Mesenchymal stem cell (in vitro differentiated cells and primary cell): ENCODE measurements at regions not wholly inside any gene's neighbourhood (a gene's known extent, or its start where the extent isn't known, plus 50 kb on each side); places are given as distances from the start of the nearest gene placed in this dataset.

ENCODE experiments used
- DNase-seq: peaks from one replicate; pipeline ENCODE4 v3.0.0-alpha.2; 2013
- H2AFZ ChIP-seq: one replicate; pipeline ENCODE4 v1.6.1; 2013; ENCODE audit warnings: low read depth, mild to moderate bottlenecking, control low read depth, inconsistent platforms, low read length, moderate library complexity
- H2AK5ac ChIP-seq: 2 replicates; pipeline ENCODE4 v1.6.1; 2013; ENCODE audit warnings: low read length, moderate library complexity, mild to moderate bottlenecking, inconsistent platforms; ENCODE audit not compliant: severe bottlenecking
- H2BK120ac ChIP-seq: one replicate; pipeline ENCODE4 v1.6.1; 2013; ENCODE audit warnings: low read depth, mild to moderate bottlenecking, inconsistent platforms, low read length, moderate library complexity
- H2BK12ac ChIP-seq, 2 experiments: one replicate each; pipeline ENCODE4 v1.6.1; 2013; ENCODE audit warnings: inconsistent platforms in 2 of 2, low read length in 2 of 2, mild to moderate bottlenecking in 2 of 2, moderate library complexity in 2 of 2, control low read depth in 1 of 2
- H2BK15ac ChIP-seq: one replicate; pipeline ENCODE4 v1.6.1; 2013; ENCODE audit warnings: mild to moderate bottlenecking, low read depth, inconsistent platforms; ENCODE audit not compliant: poor library complexity, severe bottlenecking
- H2BK5ac ChIP-seq: 2 replicates; pipeline ENCODE4 v1.6.1; 2013; ENCODE audit warnings: low read depth, mild to moderate bottlenecking, low read length, control low read depth, inconsistent platforms; ENCODE audit not compliant: poor library complexity, severe bottlenecking
- H3K14ac ChIP-seq, 2 experiments: one replicate each; pipeline ENCODE4 v1.6.1; 2013; ENCODE audit warnings: inconsistent platforms in 2 of 2, low read length in 2 of 2, control low read depth in 1 of 2, mild to moderate bottlenecking in 1 of 2, moderate library complexity in 1 of 2
- H3K18ac ChIP-seq, 2 experiments: one replicate each; pipeline ENCODE4 v1.6.1; 2013; ENCODE audit warnings: inconsistent platforms in 2 of 2, low read length in 2 of 2, control low read depth in 1 of 2, low read depth in 1 of 2, mild to moderate bottlenecking in 1 of 2
- H3K23ac ChIP-seq, 2 experiments: one replicate each; pipeline ENCODE4 v1.6.1; 2013; ENCODE audit warnings: inconsistent platforms in 2 of 2, low read length in 2 of 2, mild to moderate bottlenecking in 2 of 2, moderate library complexity in 2 of 2, control low read depth in 1 of 2
- H3K27ac ChIP-seq: 2 replicates; pipeline ENCODE4 v1.5.1; 2013; ENCODE audit warnings: mild to moderate bottlenecking, moderate library complexity, low read length, control low read depth, inconsistent platforms; ENCODE audit not compliant: poor library complexity, severe bottlenecking
- H3K27me3 ChIP-seq, 2 experiments: 2 replicates each; pipeline versions ENCODE4 v1.6.1 to v1.7.0; 2013; ENCODE audit warnings: low read length in 2 of 2, mild to moderate bottlenecking in 2 of 2, moderate library complexity in 2 of 2, control low read depth in 1 of 2, inconsistent platforms in 1 of 2; ENCODE audit not compliant: control insufficient read depth in 1 of 2, insufficient read depth in 1 of 2
- H3K36me3 ChIP-seq, 2 experiments: 2 replicates each; pipeline versions ENCODE4 v1.6.1 to v1.7.0; 2013; ENCODE audit warnings: low read length in 2 of 2, control low read depth in 1 of 2, inconsistent platforms in 1 of 2, low read depth in 1 of 2, mild to moderate bottlenecking in 1 of 2; ENCODE audit not compliant: insufficient read depth in 2 of 2, control insufficient read depth in 1 of 2
- H3K4ac ChIP-seq, 2 experiments: one replicate each; pipeline ENCODE4 v1.6.1; 2013; ENCODE audit warnings: inconsistent platforms in 2 of 2, low read length in 2 of 2, mild to moderate bottlenecking in 2 of 2, moderate library complexity in 2 of 2, control low read depth in 1 of 2, low read depth in 1 of 2
- H3K4me1 ChIP-seq: 2 replicates; pipeline ENCODE4 v1.6.1; 2013; ENCODE audit warnings: low read depth, low read length, control low read depth; ENCODE audit not compliant: control insufficient read depth, insufficient read depth
- H3K4me2 ChIP-seq: 2 replicates; pipeline ENCODE4 v1.6.1; 2013; ENCODE audit warnings: low read length, mild to moderate bottlenecking, inconsistent platforms; ENCODE audit not compliant: poor library complexity, severe bottlenecking
- H3K4me3 ChIP-seq, 2 experiments: 2 replicates each; pipeline versions ENCODE4 v1.5.1 to v1.7.0; 2013; ENCODE audit warnings: low read length in 2 of 2, mild to moderate bottlenecking in 2 of 2, control low read depth in 1 of 2, low read depth in 1 of 2; ENCODE audit not compliant: insufficient read depth in 1 of 2
- H3K79me1 ChIP-seq: replicated peaks from 2 replicates; pipeline ENCODE4 v1.6.1; 2013; ENCODE audit warnings: mild to moderate bottlenecking, control low read depth, low read length, inconsistent platforms; ENCODE audit not compliant: poor library complexity, severe bottlenecking
- H3K9ac ChIP-seq: 2 replicates; pipeline ENCODE4 v1.7.0; 2013; ENCODE audit warnings: mild to moderate bottlenecking, low read length, moderate library complexity
- H3K9me3 ChIP-seq: 2 replicates; pipeline ENCODE4 v1.7.0; 2013; ENCODE audit warnings: mild to moderate bottlenecking, low read length; ENCODE audit not compliant: control insufficient read depth
- H4K8ac ChIP-seq: one replicate; pipeline ENCODE4 v1.6.1; 2013; ENCODE audit warnings: inconsistent platforms, mild to moderate bottlenecking, low read length, moderate library complexity
- H4K91ac ChIP-seq: one replicate; pipeline ENCODE4 v1.6.1; 2013; ENCODE audit warnings: mild to moderate bottlenecking, low read length, inconsistent platforms
- WGBS: methylation state at CpG from one replicate; pipeline ENCODE4 v1.1.7; 2013; ENCODE audit warnings: mixed read lengths; 5-methylcytosine and 5-hydroxymethylcytosine counted together

- no peak overlapping the region for H3K9ac ChIP-seq
- H3K23ac ChIP-seq, result no peak overlapping the region
- H3K4me2 ChIP-seq, result no peak overlapping the region
- H3K18ac ChIP-seq, result no peak overlapping the region
- no peaks in the 10 kb centered on the region for H3K27me3 ChIP-seq
- H2BK12ac ChIP-seq, result no peak overlapping the region
- H4K8ac ChIP-seq, result no peak overlapping the region
- WGBS, result 83% methylated on average over 4 of the region's 4 CpGs
- no peak overlapping the region for H4K91ac ChIP-seq
- H3K36me3 ChIP-seq, result no peaks in the 10 kb centered on the region
- no peak for DNase-seq
- peaks cover 28% of the 10 kb centered on the region for H3K79me1 ChIP-seq
- no peak overlapping the region for H3K27ac ChIP-seq
- no peak overlapping the region for H2AFZ ChIP-seq
- no peak overlapping the region for H2BK5ac ChIP-seq
- H3K4ac ChIP-seq, result no peak overlapping the region
- H2BK15ac ChIP-seq, result no peak overlapping the region
- H3K9me3 ChIP-seq, result no peaks in the 10 kb centered on the region
- H3K14ac ChIP-seq, result no peak overlapping the region
- H2BK120ac ChIP-seq, result no peak overlapping the region
- H3K4me3 ChIP-seq, result no peak overlapping the region
- no peak overlapping the region for H2AK5ac ChIP-seq
- H3K4me1 ChIP-seq, result no peaks in the 10 kb centered on the region
Measured at GRCh38 chr19:27753622-27754021, 1459.3 kb downstream of the UQCRFS1 start.

DNA sequence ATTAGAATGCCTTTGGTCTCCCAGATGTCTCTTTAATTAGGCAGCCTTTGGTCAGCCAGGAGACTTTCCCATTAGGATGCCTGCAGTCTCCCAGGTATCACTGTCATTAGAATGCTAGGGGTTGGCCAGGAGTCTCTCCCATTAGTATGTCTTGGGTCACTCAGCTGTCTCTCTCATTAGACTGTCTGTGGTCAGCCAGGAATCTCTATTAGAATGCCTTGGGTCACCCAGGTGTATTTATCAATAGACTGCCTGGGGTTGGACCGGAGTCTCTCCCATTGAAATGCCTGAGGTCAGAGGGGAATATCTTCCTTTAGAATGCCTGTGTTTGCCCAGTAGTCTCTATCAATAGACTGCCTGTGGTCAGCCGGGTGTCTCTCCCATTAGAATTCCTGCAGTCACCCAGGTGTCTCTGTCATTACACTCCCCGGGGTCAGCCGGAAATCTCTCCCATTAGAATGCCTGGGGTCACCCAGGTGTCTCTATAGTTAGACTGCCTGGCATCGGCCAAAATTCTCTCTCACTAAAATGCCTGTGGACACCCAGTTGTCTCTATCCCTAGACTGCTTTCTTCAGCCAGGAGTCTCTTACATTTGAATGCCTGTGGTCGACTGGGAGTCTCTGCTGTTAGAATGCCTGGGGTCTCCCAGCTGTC, 1460.3 kb downstream of the UQCRFS1 start:
- Histone ChIP-seq H3K23ac (no peak overlapping the region), H2AFZ (no peak overlapping the region), H3K14ac (no peak overlapping the region), H3K4me2 (no peak overlapping the region), H3K9ac (no peak overlapping the region), H3K4ac (no peak overlapping the region), H3K79me1 (peaks cover 25% of the 10 kb centered on the region), H3K4me3 (no peak overlapping the region), H3K27me3 (no peaks in the 10 kb centered on the region), H2BK5ac (no peak overlapping the region), H3K36me3 (no peaks in the 10 kb centered on the region), H2BK120ac (no peak overlapping the region), H3K4me1 (no peaks in the 10 kb centered on the region), H3K9me3 (no peaks in the 10 kb centered on the region), H3K27ac (no peak overlapping the region), H2BK12ac (no peak overlapping the region), H4K91ac (no peak overlapping the region), H3K18ac (no peak overlapping the region), H2AK5ac (no peak overlapping the region), H2BK15ac (no peak overlapping the region), H4K8ac (no peak overlapping the region)
- no peak for DNase-seq
- 96% methylated on average over 6 of the region's 6 CpGs for WGBS

- WGBS, result 71% methylated on average over 4 of the region's 4 CpGs
- Histone ChIP-seq H2BK15ac (no peak overlapping the region), H3K36me3 (no peaks in the 10 kb centered on the region)
Measured at GRCh38 chr19:27751044-27751391, 1461.9 kb downstream of the UQCRFS1 start.

DNA sequence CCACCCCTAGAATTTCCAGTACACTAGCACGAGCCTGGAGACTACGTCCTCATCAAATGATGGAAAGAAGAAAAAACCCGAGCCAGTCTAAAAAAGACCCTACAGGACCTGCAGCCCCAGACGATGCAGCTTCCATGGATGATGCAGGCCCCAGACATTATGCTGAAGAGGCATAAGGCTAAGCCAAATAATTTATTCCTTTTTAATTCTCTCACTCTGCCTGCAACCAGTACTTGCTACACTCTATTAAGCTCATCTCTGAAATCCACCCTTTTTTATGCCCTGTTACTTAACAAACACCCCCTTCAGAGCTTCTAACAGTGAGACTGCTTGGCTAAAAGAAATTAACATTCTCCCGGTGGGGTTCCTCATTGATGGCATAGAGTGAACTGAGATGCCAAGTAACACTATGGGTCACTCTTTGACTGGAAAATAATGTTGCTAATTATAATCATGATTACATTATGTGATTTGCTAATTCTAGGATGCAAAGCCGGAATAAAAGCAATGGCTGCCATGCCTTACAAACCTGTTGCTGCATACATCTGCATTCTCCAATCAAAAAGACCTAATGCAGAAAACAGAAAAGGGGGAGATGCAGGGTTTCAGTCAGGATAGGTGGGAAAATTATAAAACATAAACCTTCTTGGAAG, 1462.4 kb downstream of the UQCRFS1 start:
- Histone ChIP-seq H2BK120ac (no peak overlapping the region), H3K27ac (no peak overlapping the region), H3K9ac (no peak overlapping the region), H3K4me1 (no peaks in the 10 kb centered on the region), H3K9me3 (no peaks in the 10 kb centered on the region), H3K4ac (no peak overlapping the region), H3K18ac (no peak overlapping the region), H3K4me3 (no peak overlapping the region), H3K14ac (no peak overlapping the region), H3K23ac (no peak overlapping the region), H2BK12ac (no peak overlapping the region), H2BK15ac (no peak overlapping the region), H2BK5ac (no peak overlapping the region), H4K91ac (no peak overlapping the region), H2AFZ (no peak overlapping the region), H4K8ac (no peak overlapping the region), H3K27me3 (no peaks in the 10 kb centered on the region), H3K79me1 (peaks cover 20% of the 10 kb centered on the region), H2AK5ac (no peak overlapping the region), H3K4me2 (no peak overlapping the region), H3K36me3 (no peaks in the 10 kb centered on the region)
- no peak for DNase-seq
- WGBS, result 80% methylated on average over 5 of the region's 6 CpGs

More at GRCh38 chr19:27751044-27751391, 1461.9 kb downstream of the UQCRFS1 start:
- Histone ChIP-seq H4K91ac (no peak overlapping the region), H2BK120ac (no peak overlapping the region), H3K4me2 (no peak overlapping the region), H3K14ac (no peak overlapping the region), H2AK5ac (no peak overlapping the region), H4K8ac (no peak overlapping the region), H3K18ac (no peak overlapping the region), H3K4me1 (no peaks in the 10 kb centered on the region), H3K4ac (no peak overlapping the region), H3K27ac (no peak overlapping the region), H3K9me3 (no peaks in the 10 kb centered on the region), H3K27me3 (no peaks in the 10 kb centered on the region), H3K23ac (no peak overlapping the region), H3K79me1 (peaks cover 23% of the 10 kb centered on the region), H3K9ac (no peak overlapping the region), H2BK5ac (no peak overlapping the region), H2AFZ (no peak overlapping the region), H2BK12ac (no peak overlapping the region), H3K4me3 (no peak overlapping the region)
- DNase-seq, result no peak
